Transverse colon (tissue), 3 donors: ENCODE measurements at regions not wholly inside any gene's neighbourhood (a gene's known extent, or its start where the extent isn't known, plus 50 kb on each side); places are given as distances from the start of the nearest gene placed in this dataset.

Source experiments
- POLR2A ChIP-seq: fragments of 450-650 bp; IDR thresholded peaks from one replicate; pipeline ENCODE4 v1.6.1; 2016; ENCODE audit warnings: antibody characterized with exemption, mild to moderate bottlenecking, moderate library complexity
- TF ChIP-seq, protein P1 (sequence below), 5 experiments: fragments of 200-600 bp in 3 of 5; fragments of 450-650 bp in 2 of 5; sonication (generic) in 3 of 5; IDR thresholded peaks; 1 replicate in 2 of 5; 2 replicates in 3 of 5; pipeline ENCODE4 v1.5.1; 2016 to 2017; ENCODE audit warnings: antibody characterized with exemption in 5 of 5, inconsistent platforms in 3 of 5, mild to moderate bottlenecking in 2 of 5, moderate library complexity in 1 of 5

DNA sequence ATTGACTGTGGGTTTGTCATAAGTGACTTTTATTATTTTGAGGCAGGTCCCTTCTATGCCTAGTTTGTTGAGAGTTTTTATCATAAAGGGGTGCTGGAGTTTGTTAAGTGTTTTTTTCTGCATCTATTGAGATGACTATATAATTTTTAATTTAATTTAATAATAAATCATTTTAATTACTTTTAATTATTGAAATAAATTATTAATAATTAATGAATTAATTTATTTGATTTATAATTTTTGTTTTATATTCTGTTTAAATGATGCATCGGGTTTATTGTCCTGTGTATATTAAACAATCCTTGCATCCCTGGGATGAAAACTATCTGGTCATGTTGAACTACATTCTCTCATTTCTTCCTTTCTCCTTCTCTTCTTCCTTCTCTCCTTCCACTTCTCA is 1352.2 kb upstream of the PRR20A start:
- TF ChIP-seq, protein P1, sequence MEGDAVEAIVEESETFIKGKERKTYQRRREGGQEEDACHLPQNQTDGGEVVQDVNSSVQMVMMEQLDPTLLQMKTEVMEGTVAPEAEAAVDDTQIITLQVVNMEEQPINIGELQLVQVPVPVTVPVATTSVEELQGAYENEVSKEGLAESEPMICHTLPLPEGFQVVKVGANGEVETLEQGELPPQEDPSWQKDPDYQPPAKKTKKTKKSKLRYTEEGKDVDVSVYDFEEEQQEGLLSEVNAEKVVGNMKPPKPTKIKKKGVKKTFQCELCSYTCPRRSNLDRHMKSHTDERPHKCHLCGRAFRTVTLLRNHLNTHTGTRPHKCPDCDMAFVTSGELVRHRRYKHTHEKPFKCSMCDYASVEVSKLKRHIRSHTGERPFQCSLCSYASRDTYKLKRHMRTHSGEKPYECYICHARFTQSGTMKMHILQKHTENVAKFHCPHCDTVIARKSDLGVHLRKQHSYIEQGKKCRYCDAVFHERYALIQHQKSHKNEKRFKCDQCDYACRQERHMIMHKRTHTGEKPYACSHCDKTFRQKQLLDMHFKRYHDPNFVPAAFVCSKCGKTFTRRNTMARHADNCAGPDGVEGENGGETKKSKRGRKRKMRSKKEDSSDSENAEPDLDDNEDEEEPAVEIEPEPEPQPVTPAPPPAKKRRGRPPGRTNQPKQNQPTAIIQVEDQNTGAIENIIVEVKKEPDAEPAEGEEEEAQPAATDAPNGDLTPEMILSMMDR (IDR thresholded peaks at IDR 0.05), result no peak
- no peak for TF ChIP-seq POLR2A
